AG04450 (cell line): ENCODE measurements at regions not wholly inside any gene's neighbourhood (a gene's known extent, or its start where the extent isn't known, plus 50 kb on each side); places are given as distances from the start of the nearest gene placed in this dataset.

Experiments used
- CTCF ChIA-PET: fragments of 300-600, 350-600 bp; formaldehyde crosslinking; extraction: SDS; loops from one replicate; lab custom pipeline; 2022; ENCODE audit warnings: antibody characterized with exemption, inconsistent platforms; lab: Charles Lee
- POLR2A ChIA-PET: fragments of 350-600 bp; formaldehyde crosslinking; extraction: SDS; loops from one replicate; lab custom pipeline; 2021; ENCODE audit warnings: antibody characterized with exemption, inconsistent platforms; lab: Yijun Ruan, JAX
- DNase-seq: peaks from one replicate; pipeline ENCODE4 v3.0.0-alpha.2; 2011; ENCODE audit warnings: low read depth, low spot score
- H3K27ac ChIP-seq: one replicate; pipeline ENCODE4 v1.5.1; 2012; ENCODE audit warnings: low read depth, low read length, control low read depth
- H3K27me3 ChIP-seq: one replicate; pipeline ENCODE4 v1.6.0; 2012; ENCODE audit warnings: low read length; ENCODE audit not compliant: control insufficient read depth, insufficient read depth
- H3K4me3 ChIP-seq: 2 replicates; pipeline ENCODE4 v1.5.1; 2011; ENCODE audit warnings: mild to moderate bottlenecking, low read depth, low read length, control low read depth
- H3K9me3 ChIP-seq: 2 replicates; pipeline ENCODE4 v1.5.1; 2012; ENCODE audit warnings: low read length; ENCODE audit not compliant: control insufficient read depth, insufficient read depth
- CTCF ChIP-seq: IDR thresholded peaks from 2 replicates; pipeline ENCODE4 v1.5.1; 2011; ENCODE audit warnings: low read depth, low read length, control low read depth, inconsistent platforms

DNA sequence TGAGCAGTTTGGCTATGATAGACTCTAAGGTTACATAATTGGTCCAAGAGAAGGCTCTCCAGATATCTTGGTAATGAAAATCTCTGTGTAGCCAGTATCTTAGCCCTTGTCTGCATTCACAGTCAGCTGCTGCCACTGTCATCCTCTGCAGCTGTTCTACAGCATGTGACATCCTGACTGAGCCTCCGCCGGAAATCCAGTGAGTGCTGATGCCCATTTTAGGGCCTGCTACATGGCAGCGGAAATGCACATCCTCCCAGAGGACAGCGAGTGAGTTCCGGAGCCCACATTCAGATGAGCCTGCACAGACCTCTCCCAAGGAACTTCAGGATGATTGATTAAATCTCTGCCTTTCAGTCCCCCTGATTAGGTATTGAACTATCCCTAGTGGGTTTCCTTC, 237.1 kb downstream of the HHIPL2 start:
- H3K27ac ChIP-seq, result no peak overlapping the region
- ChIA-PET CTCF (no interaction called here), POLR2A (no interaction called here)
- no peaks in the 10 kb centered on the region for H3K9me3 ChIP-seq
- H3K4me3 ChIP-seq, result no peak overlapping the region
- H3K27me3 ChIP-seq, result no peaks in the 10 kb centered on the region
- DNase-seq, result no peak
- no peak for TF ChIP-seq CTCF

DNA sequence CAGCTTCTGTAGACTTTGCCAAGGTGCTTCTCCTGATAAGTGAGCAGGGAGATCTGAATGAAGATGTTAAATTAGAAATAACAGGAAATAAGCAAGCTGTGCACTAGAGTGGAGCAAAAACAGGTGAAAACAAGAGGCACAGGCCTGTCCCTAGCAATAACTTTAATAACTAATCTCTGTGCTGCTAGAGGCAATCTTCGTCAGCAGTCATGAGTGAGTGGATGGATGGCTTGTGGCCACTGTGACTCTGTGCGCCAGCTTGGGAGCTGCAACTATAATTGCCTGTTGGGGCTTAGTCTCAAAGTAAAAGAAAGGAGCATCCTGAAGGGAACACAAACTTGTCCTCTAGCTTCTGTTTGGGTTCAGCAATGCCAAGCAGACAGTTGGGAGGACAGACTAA, 240.3 kb downstream of the HHIPL2 start:
- no peaks in the 10 kb centered on the region for H3K9me3 ChIP-seq
- no peak overlapping the region for H3K4me3 ChIP-seq
- POLR2A ChIA-PET, result no interaction called here
- no peaks in the 10 kb centered on the region for H3K27me3 ChIP-seq
- CTCF ChIA-PET, result no interaction called here
- H3K27ac ChIP-seq, result no peak overlapping the region
- DNase-seq, result no peak
- TF ChIP-seq CTCF, result no peak

DNA sequence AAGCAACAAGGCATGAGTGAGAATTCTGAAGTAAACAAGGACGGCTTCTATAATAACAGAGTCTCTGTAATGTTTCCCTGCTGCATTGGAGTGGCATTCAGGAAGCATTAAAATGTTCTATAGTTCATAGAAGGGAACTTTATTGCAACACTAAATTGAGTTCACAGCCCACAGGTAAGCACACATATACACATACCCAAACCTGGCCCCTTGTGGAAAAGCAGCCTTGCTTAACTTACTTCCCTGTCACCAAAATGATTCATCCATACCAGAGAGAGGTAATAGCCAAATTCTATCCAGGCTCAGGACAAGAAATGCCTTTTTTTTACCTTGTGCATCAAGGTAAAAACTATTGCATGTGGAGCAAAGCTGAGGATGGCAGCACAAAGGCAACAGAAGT, 241.4 kb downstream of the HHIPL2 start:
- Histone ChIP-seq H3K9me3 (no peaks in the 10 kb centered on the region), H3K4me3 (no peak overlapping the region), H3K27ac (no peak overlapping the region), H3K27me3 (no peaks in the 10 kb centered on the region)
- CTCF ChIA-PET, result no interaction called here
- POLR2A ChIA-PET, result no interaction called here
- no peak for TF ChIP-seq CTCF
- no peak for DNase-seq

DNA sequence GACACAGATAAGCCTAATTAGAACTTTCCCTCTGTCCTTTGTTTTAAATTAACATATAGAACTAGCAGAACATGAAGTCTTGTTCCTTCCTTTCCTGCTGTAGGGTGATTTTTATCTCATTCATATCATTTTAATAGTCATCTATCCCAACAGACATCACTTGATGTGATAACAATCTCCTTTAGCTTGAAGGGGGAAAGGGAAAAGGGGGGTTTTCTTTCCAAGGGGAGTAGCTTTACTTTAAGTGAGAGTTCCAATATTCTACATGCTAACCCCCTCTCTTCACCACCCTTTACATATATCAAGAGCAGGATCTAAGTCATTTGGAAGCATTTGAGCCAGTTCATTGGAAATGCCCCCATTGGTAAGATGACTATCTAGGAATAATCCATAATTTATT, 241.9 kb downstream of the HHIPL2 start:
- no peaks in the 10 kb centered on the region for H3K27me3 ChIP-seq
- H3K9me3 ChIP-seq, result no peaks in the 10 kb centered on the region
- H3K4me3 ChIP-seq, result no peak overlapping the region
- H3K27ac ChIP-seq, result no peak overlapping the region
- no peak for TF ChIP-seq CTCF
- no peak for DNase-seq
- POLR2A ChIA-PET, result no interaction called here
- CTCF ChIA-PET, result no interaction called here

GRCh38 chr1:222301652-222302051, 246.3 kb downstream of the HHIPL2 start:
- Histone ChIP-seq H3K4me3 (no peak overlapping the region), H3K27me3 (no peaks in the 10 kb centered on the region), H3K9me3 (no peaks in the 10 kb centered on the region), H3K27ac (no peak overlapping the region)
- ChIA-PET CTCF (no interaction called here), POLR2A (no interaction called here)
- no peak for DNase-seq
- no peak for TF ChIP-seq CTCF
